Endometrium (tissue), 2 donors: ENCODE measurements at regions not wholly inside any gene's neighbourhood (a gene's known extent, or its start where the extent isn't known, plus 50 kb on each side); places are given as distances from the start of the nearest gene placed in this dataset.

Experiments used
- FAIRE-seq: peaks from 2 replicates; lab custom pipeline; 2012; peaks lifted over from hg19 to GRCh38; lab: Jason Lieb, UNC
- donor health status: control.
- donor health status: control.

DNA sequence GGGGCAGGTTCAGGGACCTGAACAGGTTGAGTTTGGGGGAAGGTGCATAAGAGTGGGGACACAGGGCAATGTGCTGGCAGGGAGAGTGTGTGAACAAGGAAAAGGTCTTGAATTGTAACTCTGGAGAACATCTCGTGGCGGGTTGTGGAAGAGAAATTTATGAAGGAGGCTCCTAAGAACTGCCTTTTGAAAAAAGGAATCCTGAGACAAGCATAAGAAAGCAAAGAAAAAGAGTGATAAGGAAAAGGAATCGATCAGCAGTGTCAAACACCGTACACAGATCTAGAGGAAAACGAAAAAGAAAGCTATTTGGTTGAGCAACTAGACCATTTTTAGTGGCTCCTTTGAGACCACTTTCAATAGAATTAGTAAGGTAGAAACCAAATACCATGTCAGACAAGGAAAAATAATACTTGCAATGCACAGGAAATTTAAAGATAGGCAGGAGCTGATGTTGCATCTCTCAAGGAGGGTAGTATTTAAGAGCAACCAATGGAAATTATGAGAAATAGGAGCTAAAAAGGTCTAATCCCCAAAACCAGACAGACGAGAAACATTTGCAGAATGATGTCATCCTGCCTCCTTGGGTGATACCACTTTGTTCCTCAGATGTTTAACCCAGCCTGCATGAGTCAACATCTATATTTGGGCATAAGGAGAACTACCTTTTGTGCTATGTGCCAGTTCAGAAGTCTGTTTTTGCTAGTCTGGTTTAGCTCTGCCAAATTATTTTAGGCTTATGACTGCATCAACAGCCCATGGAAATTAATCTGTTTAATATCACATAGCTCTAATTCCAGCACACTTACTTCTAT, 64.5 kb upstream of the STK38L start:
- FAIRE-seq, result no peak

DNA sequence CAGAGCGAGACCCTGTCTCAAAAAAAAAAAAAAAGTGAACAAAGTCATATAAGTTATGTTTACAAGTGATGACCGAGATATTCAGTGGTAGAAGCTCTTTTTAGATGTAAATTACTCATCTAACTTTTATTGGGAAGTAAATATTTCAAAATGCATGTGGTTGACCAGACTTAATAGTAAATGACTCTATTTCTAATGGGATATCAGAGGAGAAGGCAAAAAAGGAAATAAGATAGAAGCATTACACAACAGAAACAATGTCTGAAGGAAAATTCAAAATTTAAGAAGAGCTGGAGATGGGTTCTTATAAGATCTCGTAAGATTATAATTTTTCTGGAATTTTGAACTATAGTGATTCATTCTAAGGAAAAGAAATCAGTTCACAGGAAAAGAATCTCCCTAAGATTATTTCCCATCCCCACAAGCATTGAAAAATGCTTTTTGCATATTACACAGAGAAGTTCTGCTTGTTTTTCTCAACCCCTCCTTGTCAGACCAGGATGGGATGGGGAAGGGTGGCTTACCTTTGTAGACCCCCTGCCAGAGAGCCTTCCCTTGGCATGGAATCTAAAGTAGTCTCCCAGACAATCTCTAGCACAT, 63.1 kb upstream of the STK38L start:
- FAIRE-seq, result no peak

DNA sequence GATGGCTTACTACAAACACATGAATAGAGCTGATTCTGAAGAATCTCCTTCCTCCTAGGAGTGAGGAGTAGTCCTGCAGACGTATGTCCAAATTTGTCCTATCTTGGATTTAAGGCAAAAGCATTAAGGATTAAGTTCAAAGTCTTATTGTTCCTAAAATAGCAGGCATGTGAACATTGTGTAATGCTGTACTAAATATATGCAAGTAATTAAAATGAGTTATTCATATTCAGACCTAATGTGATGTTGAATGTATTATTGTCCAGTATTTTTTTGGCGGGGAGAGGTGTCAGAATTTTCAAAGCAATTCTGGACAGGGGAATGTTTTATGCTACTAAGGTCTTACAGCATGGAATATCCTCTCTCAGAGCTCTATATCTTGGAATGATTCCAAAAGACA, 60.7 kb upstream of the STK38L start:
- FAIRE-seq, result no peak

DNA sequence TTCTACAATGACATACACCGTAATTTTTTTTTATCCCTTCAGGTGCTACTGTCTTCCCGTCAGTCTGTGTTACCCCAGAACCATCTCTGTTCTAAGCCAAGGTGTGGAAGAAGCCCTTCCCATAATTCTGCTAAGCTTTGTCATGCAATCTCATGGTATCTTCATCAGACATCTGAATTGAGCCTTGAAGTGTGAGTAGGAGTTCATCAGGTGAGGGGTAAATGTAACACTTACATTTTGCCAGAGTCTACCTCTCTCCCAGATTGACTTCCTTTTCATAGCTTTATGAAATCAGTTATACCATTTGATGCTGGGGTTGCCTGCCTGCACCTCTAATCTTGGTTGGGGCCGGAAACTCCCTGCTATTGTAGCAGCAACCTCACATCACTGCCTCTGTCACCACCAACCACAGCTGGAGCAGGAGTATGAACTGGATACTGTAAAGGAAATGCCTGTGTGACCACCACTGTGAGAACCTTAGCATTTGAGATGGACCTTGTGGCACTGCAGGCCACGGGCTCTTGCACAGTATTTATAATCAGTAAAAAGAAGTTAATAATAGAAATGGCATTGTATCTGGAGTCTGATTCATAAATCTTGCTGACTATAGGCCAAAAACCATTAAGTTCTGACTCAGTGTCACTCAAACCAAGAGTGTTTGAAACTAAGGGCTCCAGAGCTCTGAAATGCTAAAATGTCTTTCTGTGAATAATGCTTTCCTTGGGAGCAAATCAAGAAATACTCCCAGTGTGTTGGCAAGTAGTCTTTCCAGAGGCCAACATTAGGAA, 58.7 kb upstream of the STK38L start:
- FAIRE-seq, result no peak

DNA sequence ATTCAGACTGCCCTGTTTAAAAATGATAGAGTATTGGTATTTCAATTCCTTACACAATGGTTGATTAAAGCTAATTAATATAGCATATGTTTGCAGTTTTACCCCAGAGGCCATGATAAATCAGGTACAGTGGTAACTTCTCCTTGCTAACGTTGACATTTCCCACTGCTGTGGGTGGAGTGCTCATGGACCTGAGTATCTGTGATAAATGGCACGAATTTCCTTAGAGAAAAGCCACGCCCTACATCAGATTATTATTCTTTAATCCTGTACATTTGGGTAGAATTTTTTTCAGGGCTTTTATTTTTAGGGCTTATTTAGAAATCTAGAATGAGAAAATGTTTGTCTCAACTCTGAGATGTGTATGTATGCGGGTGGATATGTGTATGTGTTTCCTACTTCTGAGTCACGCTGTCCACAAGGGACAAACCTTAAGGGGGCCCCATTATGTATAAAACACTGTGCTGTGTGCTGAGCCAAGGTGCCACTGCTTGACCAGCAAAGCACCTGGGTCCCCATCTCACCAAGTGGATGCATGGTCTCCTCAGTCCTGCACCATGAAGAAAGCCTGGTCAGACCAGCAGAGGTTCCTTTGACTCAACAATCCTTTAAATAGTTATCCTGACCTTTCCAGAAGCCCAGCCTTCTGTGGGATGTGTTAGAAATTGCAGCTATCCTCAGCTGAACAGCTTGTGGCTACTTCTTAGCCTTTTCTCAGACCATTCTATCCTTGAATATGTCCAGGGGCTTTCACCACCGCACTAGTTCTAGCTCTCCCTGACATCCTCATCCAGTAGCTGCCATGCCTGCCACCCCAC, 57.9 kb upstream of the STK38L start:
- FAIRE-seq, result no peak

DNA sequence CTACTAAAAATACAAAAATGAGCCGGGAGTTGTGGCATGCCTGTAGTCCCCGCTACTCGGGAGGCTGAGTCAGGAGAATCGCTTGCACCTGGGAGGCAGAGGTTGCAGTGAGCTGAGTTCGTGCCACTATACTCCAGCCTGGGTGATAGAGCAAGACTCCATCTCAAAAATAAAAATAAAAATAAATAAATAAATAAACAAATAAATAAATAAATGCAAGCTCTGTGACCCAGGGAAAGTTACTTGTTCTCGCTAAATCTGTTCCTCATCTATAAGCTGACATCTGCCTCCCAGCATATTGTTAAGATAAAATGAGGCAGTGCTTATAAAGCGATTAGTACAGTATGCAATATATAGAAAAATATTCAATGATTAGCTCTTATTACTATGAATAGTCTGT, 56.4 kb upstream of the STK38L start:
- no peak for FAIRE-seq

DNA sequence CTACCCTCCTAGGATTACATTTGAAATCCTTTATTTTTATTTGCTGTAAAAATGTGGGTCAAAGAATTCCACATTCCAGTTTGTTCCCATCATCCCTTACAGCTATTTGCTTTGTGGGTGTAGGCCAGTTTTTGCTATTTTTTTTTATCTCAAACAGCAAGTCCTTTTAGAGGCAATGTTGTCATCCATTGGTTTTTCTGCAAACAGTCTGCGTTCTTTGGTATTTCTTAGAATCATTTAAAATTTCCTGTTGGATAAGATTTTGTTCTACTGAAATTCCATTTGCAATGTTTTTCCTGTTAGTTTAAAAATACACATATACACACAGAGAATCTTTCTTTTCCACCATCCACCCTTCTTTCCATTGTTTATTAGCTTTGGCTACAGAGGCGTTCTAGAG, 53.3 kb upstream of the STK38L start:
- no peak for FAIRE-seq

DNA sequence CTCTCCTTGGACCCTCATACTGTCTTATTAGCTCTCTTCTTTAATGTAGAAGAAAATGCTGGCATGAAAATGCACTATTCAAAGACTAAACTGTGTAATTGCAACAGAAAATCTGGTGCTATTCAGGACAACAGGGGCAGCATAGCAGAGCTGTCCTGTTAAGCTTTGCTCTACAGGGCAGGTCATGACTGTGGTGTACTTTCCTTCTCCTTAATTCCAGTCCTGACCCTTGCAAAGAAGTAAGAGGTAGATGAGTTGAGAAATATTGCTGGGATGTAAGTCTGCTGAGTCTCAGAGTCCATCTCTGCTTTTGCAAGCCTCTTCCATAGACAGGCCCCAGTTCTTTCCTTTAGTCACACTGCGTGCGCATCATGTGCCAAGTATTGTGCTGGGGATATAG, 52.6 kb upstream of the STK38L start:
- no peak for FAIRE-seq

DNA sequence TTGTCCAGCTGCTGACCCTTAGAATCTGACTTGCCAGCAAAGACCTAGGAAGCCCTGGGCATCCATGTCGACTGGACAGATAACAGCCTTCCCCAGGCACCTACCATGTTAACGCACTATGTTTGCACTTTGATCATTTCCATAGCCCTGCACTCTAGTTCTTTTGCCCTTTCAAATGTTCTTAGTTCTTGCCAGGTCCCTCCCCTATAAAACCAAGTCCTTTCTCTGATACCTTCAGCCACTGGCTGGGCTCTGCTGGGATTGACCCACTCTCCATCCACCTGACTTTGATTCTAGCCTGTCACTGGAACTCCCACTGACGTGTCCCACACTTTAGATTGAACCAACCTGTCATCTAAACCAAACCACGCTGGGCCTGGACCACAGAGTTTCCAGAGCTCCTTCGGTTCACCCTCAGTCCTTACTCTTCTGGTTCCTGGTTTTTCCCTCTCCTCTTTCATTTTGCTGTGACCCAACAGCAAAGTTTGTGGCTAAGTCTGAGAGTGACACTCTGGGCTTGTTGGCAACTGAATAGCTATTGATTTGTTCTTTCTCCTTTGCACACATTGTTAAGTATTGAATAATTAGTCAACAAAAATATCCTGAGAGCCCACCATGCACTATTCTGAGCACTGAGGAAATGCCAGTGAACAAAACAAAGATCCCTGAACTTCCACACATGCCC, 51.8 kb upstream of the STK38L start:
- no peak for FAIRE-seq

DNA sequence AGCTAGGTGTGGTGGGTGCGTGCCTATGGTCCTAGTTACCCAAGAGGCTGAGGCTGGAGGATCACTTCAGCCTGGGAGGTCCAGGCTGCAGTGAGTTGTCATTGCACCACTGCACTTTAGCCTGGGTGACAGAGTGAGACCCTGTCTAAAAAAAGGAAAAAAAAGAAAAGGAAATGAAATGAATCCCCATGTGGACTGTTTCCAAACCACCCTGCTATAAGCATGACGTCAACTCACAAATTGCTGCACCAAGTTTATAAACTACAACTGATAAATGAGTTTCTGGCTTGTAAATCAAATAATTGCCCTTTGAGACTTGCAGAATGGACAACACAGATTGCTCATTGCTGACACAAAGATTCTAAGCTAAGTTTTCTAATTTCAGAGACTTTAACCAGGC, 51.0 kb upstream of the STK38L start:
- FAIRE-seq, result no peak

DNA sequence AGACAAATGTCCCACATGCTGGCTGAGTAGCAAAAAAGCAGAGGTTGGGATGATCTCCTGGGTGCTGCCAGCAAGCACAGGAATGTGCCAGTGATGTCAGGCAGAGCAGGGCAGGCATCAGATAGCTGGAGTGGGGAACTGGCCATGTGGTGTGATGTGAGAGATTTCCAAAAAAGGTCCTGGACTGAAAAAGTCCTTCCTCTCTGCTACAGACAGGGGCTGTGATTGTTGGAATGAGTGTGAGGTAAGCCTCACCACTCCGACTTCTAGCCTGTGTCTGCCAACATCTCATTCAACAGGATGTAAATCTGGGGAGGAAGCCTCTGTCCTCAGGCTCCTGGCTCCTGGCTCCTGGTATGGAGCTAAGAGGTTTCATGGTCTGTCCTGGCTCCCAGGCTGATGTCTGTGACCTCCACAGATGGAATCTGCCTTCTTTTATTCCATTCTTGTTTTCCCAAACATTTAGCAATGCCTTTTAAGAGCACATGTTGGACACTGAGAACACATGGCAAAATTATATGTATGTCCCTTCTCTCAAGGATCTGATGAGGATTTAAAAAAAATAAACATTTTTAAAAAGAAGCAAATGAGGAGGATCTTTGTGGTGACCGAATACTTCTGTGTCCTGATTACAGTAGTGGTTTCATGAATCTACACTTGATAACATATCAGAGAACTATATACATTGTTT, 50.1 kb upstream of the STK38L start:
- FAIRE-seq, result no peak
